ENCODE measurements at regions not wholly inside any gene's neighbourhood (a gene's known extent, or its start where the extent isn't known, plus 50 kb on each side); places are given as distances from the start of the nearest gene placed in this dataset.

GRCh38 chr16:86647561-86647960 lies 69.2 kb downstream of the FOXL1 start:
- no peak overlapping the region for H3K4me3 ChIP-seq (ENCODE audit: low read depth, low read length)
- TF ChIP-seq, protein P1, sequence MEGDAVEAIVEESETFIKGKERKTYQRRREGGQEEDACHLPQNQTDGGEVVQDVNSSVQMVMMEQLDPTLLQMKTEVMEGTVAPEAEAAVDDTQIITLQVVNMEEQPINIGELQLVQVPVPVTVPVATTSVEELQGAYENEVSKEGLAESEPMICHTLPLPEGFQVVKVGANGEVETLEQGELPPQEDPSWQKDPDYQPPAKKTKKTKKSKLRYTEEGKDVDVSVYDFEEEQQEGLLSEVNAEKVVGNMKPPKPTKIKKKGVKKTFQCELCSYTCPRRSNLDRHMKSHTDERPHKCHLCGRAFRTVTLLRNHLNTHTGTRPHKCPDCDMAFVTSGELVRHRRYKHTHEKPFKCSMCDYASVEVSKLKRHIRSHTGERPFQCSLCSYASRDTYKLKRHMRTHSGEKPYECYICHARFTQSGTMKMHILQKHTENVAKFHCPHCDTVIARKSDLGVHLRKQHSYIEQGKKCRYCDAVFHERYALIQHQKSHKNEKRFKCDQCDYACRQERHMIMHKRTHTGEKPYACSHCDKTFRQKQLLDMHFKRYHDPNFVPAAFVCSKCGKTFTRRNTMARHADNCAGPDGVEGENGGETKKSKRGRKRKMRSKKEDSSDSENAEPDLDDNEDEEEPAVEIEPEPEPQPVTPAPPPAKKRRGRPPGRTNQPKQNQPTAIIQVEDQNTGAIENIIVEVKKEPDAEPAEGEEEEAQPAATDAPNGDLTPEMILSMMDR (IDR thresholded peaks at IDR 0.05; ENCODE audit: insufficient read depth, low read length, severe bottlenecking) = no peak
- H3K27me3 ChIP-seq (ENCODE audit: control insufficient read depth, insufficient read depth, low read length) = no peaks in the 10 kb centered on the region
- H3K36me3 ChIP-seq (ENCODE audit: control insufficient read depth, insufficient read depth, low read length) = no peaks in the 10 kb centered on the region
- no peak for FAIRE-seq
- DNase-seq (ENCODE audit: low read depth) = no peak

DNA sequence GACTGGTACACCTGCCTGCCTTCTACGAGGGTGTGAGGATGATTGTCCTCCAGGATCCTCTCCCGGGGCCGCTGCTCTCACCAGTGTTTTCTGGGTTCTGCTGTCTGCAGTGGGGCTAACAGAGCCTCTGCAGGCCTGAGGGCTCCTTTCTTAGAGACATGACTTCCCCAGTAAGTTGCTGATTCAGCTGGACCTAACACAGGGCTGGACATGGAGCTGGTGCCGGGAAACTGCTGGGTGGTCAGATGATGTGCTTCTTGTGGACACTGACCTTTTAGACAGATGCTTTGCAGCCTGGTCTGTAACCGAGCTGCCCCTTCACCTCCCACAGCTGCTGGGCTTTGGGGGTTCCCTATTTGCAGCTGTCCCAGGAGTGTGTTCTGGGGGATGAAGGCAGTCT lies 71.5 kb downstream of the FOXL1 start:
- no peak for FAIRE-seq
- DNase-seq (ENCODE audit: low read depth) = no peak
- Histone ChIP-seq H3K4me3 (ENCODE audit: low read depth, low read length) (no peak overlapping the region), H3K36me3 (ENCODE audit: control insufficient read depth, insufficient read depth, low read length) (no peaks in the 10 kb centered on the region), H3K27me3 (ENCODE audit: control insufficient read depth, insufficient read depth, low read length) (no peaks in the 10 kb centered on the region)
- TF ChIP-seq, protein P1 (IDR thresholded peaks at IDR 0.05; ENCODE audit: insufficient read depth, low read length, severe bottlenecking) = no peak

DNA sequence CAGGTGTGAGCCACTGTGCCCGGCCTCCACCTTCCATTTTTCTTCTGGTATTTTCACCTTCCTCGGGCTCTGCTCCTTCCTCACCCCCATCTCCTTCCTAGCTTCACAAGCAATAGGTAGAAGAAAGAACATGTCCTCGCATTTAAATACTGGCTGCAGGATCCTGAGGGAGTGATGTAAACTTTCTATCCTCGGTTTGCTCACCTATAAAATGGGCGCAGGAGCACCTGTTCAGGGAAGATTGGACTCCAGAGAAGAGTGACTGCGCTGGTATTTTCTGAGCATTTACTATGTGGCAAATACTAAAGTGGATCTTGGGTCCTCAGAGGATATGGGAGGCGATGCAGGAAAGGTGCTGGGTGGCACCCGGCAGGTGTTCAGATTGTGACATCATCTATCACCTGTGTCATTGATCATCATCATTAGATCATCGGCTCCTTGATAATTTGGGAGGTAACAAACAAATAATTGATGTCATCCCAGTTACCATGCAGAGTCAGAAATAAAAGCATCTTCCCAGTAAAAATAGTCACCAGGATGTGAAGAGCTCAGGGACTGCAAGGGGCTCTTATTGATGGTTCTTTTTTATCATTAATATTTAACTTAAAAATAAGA lies 72.8 kb downstream of the FOXL1 start:
- DNase-seq (ENCODE audit: low read depth) = no peak
- Histone ChIP-seq H3K36me3 (ENCODE audit: control insufficient read depth, insufficient read depth, low read length) (no peaks in the 10 kb centered on the region), H3K4me3 (ENCODE audit: low read depth, low read length) (no peak overlapping the region), H3K27me3 (ENCODE audit: control insufficient read depth, insufficient read depth, low read length) (no peaks in the 10 kb centered on the region)
- FAIRE-seq = no peak
- TF ChIP-seq, protein P1 (IDR thresholded peaks at IDR 0.05; ENCODE audit: insufficient read depth, low read length, severe bottlenecking) = no peak

DNA sequence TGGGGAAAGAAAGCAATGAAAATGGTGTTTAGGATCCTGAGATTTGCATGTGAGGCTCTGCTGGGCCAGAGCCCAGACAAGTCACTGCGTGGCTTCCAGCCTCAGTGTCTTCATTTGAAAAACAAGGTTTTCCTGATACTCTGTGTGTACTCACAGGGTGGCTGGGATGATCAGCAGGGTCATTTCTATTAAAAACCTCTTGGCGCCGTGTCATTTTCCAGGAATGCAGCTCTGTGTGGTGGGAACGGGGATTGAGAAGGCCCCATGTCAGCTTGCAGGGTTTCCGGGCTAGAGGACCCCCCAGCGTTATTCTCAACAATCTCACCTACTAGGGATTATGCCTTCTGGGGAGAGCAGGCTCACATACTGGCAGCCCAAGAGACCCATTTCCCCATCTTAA lies 73.5 kb downstream of the FOXL1 start:
- no peak for DNase-seq (ENCODE audit: low read depth)
- Histone ChIP-seq H3K4me3 (ENCODE audit: low read depth, low read length) (no peak overlapping the region), H3K36me3 (ENCODE audit: control insufficient read depth, insufficient read depth, low read length) (no peaks in the 10 kb centered on the region), H3K27me3 (ENCODE audit: control insufficient read depth, insufficient read depth, low read length) (no peaks in the 10 kb centered on the region)
- no peak for FAIRE-seq
- TF ChIP-seq, protein P1 (IDR thresholded peaks at IDR 0.05; ENCODE audit: insufficient read depth, low read length, severe bottlenecking) = no peak

DNA sequence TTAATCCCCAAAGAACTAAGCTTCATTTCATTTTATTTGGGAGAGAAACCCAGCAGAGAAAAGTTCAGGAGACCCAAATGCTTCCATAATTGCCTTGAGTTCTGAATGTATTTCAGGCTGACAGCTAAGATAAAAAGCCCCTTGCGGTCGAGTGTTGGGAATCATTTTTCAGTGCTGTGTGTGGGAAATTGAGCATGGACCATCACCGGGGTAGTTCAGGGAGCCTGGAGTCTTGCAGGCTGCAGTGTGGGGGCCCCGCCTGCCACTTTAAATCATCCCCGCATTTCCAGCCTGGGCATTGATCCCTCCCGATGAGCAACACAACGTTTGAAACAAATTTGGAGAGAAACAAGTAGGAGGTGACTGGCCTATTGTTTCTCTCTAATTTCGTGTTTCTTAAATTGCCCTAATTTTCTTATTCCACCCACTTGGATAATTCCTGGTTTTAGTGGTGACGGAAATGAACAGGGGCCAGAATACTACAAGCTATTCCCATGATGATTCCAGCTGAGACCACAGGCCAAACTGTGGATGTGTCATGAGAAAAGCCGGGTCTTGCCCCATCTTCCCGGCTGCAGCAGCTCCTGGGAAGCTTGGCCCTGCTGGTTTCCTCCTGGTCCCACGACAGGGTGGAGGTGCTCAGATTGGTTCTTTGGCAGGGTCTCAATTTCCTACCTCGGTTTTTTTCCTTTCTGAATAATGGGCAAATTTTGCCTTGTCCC lies 75.1 kb downstream of the FOXL1 start:
- no peak for FAIRE-seq
- Histone ChIP-seq H3K4me3 (ENCODE audit: low read depth, low read length) (no peak overlapping the region), H3K27me3 (ENCODE audit: control insufficient read depth, insufficient read depth, low read length) (no peaks in the 10 kb centered on the region), H3K36me3 (ENCODE audit: control insufficient read depth, insufficient read depth, low read length) (no peaks in the 10 kb centered on the region)
- no peak for DNase-seq (ENCODE audit: low read depth)
- TF ChIP-seq, protein P1 (IDR thresholded peaks at IDR 0.05; ENCODE audit: insufficient read depth, low read length, severe bottlenecking) = no peak

Data from bronchial epithelial cell (primary cell).